Glomerular visceral epithelial cell (primary cell): ENCODE measurements at regions not wholly inside any gene's neighbourhood (a gene's known extent, or its start where the extent isn't known, plus 50 kb on each side); places are given as distances from the start of the nearest gene placed in this dataset.

ENCODE experiments used
- DNase-seq: peaks from one replicate; pipeline ENCODE4 v3.0.0-alpha.2; 2016; ENCODE audit errors: extremely low spot score

DNA sequence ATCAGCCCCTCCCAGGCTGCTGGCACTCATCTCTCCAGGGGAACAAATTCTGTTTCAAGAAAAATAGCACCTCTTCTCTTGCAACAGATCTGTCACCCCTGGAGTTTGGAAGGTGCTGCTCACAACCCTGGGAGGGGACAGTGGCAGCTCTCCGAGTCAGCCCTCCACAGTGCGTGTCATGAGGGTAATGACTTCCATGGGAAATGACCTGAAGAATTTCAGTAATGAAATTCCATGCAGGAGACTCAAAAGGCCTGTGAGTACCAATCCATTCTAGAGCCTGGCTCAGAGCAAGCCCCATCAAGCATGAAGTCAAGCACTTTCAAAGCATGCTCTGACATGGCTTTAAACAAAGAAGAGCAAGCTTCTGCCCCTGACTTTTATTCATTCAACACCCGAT, 276.3 kb upstream of the PARD3B start:
- no peak for DNase-seq

DNA sequence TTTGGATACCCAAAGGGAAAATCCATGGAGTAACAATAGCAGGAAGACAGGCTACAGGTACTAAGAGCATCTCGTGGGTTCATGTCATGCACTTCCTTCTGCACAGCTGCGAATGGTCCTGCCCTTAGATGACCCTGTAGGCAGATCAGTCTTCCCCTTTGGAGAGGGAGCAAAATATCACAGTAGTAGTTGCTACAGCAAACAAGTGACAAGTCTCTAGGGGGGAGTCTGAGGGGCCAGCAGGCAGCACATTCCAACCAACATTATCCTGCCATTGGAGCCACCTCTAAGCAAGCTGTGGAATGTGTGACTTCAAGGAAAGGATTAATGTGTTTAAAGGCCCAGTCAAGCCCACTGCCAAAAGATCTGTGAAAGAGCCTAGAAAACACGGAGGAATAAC, 273.2 kb upstream of the PARD3B start:
- DNase-seq, result no peak

DNA sequence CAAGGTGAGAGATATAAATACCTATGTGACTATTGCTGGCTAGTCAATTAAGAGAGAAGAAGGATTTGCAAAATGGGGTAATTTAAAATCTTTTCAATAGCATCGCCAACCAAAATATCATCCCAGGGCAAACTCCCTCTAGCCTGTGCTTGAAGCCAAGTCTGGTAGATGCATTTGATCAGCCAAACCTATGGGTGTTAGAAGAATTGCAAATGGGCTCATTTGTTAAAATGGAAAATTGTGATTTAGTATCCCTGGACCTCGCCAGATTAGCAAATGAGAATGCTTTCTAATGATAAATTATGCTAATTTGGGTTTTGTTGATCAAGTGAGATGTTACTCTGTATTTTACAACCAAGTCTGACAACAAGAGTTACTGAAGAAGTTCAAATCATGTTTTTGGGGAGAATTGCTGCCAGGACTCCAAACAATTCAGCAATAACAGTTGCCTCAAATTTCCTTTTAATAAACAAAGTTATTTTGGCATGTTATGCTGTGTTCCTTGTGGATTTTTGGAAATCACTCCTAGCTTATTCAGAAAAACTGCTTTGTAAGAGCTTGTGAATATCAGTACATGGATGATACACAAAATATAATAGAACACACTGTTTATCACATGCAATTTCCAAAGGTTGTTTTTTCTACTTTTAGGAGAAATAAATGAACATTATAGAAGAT, 272.5 kb upstream of the PARD3B start:
- no peak for DNase-seq

DNA sequence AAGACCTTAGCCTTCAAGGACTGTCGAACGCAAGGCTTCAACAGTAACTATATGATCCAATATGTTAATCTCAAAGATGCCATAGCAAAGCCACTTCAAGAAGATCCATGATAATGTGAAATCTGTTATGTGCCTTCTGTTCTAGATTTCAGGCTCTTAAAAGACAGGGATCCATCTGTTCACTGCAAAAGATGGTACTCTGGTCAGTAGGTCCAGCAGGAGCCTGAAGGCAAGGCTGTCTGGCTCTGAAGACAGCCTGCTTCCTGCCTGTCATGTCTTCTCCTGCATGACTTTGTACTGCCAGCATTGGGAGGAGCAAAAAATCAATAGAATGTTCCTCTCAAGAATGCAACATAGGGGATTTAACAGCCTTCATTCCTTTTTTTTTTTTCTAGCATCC, 270.8 kb upstream of the PARD3B start:
- DNase-seq, result no peak

DNA sequence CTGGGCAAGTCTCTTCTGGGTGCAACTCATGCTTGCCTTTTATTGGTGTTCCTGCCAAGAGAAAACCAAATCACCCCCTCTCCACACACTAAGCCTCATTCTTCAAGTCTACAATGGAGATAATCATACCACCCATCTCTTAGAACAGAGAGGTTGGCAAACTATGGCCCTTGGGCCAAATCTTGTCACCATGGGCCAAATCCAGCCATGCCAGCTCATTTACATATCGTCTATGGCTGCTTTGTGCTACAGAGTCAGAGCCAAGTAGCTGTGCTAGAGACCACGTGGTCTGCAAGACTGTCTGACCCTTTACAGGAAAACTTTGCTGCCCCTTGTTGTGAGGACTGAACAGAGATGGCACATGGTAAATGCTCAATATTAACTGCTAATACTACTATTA, 270.3 kb upstream of the PARD3B start:
- no peak for DNase-seq

DNA sequence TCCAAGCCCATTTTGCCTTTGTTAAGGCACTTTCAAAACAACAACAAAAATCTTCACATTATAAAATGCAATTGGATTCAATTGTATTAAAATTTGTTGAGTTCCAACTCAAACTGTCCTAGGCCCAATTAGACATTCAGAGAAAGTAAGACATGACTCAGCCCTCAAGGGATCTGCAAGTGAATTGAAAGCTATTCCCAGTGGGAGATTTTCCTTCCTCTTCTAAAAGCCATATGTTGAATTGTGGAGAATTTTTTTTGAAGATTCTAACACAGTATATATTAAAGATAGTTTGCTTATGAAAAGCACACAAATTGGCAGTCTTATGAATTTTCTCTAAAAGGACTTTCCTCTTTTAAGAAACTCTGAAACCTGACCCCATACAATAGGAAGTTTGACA, 268.0 kb upstream of the PARD3B start:
- DNase-seq, result no peak

DNA sequence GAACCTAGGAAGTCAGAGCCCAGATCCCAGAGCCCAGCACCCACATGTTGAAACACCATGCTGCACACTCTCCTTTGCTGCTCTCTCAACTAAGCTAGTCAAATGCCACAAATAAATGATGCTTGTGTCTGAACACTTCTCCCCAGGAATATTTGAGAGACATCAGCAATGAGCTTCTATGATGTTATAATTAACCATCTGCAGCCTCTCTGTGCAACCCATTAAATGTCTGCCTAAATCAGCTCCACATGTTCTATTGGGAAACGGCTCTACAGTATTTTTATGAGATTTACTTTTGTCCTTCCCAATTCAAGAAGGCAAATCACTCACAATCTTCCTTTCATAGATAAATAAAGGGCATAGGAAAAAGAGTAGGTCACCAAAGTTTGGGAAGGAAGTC, 266.8 kb upstream of the PARD3B start:
- DNase-seq, result no peak

DNA sequence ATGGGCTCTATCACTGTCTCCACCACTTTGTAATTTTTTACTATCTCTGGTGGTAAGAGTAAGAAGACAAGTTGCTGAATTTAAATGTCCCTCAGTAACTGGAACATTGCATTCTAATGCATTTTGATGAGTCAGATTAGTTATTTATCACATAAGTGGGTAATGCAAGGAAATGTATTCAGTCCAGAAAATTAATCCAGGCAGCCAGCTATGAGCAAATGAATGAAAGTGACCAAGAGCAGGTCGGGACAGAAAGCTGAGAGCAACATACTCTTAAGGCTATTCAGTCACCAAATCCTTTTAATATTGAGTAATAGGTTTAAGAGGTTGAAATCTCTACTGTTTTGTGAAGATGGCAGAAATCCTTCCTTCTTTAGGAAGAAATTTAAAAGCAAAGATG, 265.5 kb upstream of the PARD3B start:
- DNase-seq, result no peak

DNA sequence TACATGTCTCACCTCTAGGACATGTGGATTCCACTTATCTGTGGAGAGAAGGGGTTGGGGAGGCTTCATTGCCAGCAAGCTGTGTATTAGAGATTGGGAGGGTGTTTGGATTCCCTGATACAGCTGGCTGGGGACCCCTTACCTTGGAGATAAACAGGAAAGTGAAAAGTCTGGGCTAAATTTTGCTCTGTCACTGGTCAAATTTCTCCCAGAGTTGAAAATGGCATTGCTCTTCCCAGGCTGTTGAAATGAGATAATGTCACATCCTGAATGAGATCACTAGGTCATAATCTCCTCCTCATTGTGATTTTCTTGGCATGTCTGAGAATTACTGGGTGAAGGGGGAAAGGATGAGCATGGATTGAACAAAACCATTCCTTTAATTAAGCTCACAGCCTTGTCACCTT, 265.0 kb upstream of the PARD3B start:
- no peak for DNase-seq

DNA sequence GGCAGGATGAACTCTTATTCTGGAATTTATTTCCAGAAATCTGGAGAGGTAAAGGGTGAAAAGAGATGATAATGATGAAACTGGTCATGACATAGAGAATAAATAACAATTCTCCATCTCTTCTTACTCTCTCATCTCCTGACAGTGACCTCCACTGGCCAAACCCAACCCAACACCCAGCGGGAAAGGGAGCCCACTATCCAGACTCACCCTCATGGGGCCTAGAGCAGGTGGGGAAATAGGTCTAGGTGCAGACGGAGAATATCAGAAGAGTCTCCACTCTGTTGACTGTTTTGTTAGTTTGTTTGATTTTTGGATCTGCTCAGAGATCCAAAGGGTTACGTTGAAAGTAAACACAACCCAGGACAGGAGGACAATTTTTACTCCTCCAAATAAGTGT, 263.2 kb upstream of the PARD3B start:
- DNase-seq, result no peak

DNA sequence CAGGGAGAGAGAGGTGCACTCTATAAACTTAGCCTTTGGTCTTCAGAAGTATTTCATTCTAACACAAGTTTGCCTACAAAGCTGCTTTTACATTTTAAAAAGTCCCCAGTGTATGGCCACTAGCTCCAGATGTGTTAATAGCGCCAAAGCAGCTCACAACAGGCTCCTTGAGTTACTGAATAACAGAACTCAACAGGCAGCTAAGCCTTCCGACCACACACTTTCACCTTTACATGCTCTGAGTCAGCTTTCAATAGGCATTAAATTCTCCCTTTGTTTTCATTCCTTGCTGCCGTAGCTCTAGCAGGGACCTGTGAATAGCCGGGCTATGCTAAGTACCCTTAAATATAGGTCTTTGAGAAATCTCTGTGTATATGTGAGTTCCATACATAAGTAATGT, 262.8 kb upstream of the PARD3B start:
- DNase-seq, result peak; percentile 79

DNA sequence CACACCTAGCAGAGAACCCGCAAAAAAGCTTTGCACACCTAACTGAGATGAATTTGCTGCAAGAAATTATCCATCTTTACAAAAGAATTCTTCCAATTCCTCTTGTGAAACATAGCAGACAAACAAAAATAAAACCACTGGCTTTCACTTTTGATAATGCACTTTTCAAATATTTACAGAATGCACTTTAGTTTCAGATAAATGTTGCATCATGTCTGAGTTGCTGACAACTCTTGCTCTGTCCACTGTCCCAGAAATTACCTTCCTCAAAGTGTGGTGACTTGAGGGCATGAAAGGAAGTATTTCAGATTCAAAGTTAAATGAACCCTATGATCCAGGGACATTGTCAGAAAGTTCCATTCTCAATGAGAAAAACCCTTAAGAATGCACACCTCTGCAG, 256.2 kb upstream of the PARD3B start:
- no peak for DNase-seq

DNA sequence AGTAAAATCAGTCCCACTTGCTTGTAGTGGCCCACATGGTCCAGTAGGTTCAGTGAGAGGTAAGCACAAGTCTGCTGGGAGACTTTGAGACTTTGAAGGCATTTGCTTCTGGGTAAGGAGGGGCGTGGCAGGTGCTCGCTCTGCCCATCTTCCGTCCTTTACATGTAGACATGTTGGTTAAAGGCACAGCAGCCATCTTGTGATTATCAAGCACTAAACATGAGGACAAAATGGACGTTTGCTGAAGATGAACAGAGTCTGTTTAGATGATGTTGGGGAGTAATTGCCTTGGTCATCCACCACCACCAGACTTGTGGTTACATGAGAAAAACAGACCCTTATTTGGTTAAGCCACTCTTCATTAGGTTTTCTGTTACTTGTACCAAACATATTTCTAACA, 252.8 kb upstream of the PARD3B start:
- DNase-seq, result no peak

DNA sequence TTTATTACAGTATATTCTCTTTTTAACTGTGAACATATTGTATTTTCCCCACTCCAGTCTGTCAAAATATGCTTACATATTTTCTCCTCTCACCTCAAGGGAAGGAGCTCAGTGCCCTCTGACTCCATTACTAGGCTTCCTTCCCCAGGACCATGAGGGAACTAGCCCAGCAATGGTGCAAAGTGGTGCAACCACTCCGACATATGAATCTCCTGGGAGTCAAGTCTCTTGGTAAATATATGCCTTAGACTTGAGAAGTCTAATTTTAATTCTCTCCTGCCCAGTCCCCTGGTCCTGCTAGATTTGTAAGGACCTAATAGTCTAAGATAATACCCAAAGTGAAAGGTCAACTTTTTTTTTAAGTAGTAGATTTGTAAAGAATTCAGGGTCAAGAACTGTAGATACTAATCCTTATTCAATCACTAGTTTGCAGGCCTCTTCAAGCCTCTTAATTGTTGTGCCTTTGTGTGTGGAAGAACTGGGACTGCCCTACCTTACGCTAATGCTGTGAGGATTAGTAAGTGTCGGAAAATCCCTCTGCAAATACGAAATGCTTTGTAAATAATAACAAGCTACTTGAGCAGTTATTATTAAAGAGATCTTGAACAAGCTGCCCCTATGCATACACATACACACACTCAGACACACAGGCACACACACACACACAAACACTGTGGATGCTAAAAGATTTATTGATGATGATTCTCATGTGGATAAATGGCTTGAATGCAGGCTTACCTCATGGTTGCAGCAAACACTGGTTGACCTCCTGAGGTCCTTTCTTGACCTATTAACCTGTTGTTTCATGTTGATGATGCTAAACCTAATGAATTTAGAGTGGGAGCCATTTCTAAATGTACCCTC, 251.2 kb upstream of the PARD3B start:
- DNase-seq, result no peak

DNA sequence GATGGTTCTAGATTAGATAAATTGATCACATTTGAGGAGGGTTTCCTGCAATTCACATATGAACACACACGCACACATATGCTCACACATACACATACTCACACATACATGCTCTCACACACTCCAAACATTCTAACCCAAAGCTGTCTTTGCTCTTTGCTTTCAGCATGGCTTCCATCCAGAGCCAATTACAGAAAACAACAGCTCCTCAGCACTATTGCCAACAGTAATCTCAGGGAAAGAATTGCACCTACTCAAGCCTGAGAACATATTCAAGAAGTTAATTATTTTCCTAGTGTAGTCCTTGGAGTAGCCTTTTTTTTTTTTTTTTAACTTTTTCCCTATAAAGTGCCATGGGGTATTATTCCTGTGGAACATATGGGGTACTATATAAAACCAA, 246.9 kb upstream of the PARD3B start:
- no peak for DNase-seq

DNA sequence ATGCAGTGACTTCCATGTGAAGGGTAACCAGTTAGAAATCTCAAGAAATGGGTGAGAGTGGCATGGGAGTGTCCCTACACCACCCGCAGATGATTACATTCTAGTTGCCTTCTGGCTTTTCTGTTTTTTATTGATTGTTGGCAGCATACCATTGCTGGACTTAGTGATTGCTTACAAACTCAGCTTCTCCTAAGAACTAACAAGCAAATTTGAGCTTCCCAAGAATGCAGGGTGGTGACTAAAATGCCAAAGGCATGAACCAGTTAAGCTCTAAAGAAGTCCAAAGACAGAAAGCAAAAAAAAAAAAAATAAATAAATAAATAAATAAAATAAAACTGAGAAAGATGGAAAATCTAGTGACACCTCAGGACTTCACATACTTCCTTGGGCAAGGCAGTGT, 245.5 kb upstream of the PARD3B start:
- no peak for DNase-seq

DNA sequence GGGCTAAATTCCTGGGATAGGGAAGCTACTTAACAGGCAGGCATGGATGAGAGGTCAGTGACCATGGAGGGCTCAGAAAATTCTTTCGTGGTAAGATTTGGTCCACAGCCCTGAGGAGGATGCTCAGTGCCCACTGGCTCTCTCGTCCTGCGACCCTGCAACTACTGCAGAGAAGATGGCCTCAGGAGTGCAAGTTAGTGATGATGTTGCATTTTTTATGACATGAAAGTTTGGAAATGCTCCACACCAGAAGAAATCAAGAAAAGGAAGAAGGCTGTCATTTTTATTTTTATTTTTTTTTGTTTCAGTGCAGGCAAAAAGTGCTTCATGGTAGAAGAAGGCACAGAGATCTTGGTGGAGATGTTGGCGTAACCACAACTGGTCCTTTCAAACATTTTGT, 238.6 kb upstream of the PARD3B start:
- DNase-seq, result no peak

DNA sequence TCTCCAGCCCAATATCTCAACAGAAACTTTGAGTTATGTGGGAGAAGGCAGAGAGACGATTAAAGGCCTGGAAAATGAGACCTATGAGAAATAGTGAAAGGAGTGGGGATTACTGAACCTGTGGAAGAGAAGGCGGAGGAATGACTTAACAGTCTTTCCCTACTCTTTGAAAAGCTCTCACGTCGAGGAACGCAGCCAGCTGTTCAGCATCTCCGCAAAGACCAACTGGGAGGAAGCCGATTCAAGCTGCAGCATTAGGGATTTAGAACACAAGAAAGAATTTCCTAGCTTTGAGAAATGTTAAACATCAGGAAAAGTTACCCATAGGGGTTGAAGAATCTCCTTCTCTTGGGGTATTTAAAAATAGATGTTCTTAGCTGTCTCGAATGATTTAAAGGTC, 233.2 kb upstream of the PARD3B start:
- no peak for DNase-seq

DNA sequence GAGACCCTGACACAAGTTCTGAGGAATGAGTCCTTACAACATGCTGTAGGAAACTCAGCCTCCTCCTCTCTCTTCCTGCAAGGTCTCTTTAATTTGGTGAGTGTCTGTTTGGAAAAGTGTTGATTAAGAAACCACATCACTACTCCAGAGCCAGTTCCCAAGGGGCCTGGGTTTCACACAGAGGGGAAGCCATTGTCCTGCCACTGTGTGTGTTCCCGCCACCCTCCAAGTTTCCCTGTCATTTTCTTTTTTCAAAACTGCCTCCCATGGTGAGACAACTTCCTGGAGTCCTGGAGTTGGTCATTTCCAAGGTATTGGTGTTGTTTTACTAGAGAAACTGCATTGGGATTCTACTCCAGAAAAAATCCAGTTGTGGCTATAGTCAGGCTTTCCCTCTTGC, 232.0 kb upstream of the PARD3B start:
- DNase-seq, result no peak

DNA sequence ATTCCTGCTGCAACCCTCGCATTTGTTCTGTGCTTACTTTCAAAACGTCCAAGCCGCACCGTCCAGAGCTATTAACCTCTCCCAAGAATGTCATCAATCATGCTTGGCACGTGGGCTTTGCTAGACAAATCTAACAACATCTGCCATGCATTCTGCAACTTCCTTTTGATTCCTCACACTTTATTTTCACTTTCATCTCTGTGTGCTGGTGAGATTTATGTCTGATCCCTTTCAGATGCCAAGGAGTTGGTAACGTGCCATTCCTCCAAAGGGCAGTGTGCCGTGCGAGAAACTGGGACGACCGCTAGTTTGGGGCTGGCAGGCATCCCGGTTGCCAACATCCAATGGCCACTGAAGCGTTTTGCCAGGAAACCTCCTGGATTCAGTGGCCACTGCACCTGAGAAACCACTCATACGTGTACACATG, 230.0 kb upstream of the PARD3B start:
- DNase-seq, result peak; percentile 86

DNA sequence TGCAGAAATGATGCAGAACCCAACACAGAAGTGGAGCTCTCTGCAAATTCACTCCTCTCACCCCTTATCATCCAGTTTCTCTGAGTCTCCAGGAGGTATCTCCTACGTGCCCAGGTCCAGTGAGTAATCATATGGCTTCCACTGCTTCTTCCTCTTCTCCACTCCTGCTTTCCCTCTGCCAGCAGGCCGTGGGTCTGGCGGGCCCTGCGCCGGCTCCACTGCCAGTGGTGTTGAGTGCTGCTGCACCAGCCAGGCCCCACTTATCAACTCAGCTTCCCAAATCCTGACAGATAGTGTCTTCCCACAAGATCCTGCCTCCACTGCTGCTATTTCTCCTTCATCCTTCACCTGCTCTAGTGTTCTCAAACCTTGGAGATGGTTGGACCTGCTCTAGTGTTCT, 227.6 kb upstream of the PARD3B start:
- DNase-seq, result no peak

DNA sequence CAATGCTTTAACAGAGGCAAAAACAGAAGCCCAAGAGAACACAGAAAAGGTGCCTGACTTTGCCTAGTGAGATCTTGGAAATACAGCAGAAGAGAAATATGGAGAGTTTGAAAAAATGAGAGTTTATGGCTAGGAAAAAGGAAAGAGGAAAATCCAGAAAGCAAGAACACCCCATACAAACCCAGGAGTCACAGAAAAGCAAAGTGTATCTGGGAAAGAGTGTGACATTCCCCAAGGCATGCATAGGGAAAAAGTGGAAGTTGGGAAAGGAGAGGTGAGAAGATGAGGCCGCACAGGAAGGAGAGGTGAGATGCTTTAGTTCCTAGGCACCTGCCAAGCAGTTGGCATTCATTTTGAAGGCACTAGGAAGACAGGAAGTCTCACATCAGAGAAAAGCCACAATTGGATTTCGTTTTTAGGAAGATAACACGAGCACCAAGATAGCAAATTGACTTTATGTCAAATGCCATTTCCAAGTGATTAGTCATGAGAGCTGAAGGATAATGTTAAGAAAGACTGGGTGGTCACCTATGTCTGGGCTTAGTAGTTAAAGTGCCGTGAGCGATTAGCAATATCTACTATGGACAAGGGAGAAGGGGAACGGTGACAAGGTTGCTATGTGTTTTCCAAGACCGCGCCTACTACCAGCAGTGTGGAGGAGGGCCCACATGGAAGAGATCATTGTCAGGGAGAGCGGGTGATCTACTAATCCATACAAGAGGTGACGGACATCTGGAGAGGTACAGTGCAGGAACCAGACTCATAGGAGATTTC, 224.1 kb upstream of the PARD3B start:
- DNase-seq, result no peak
